HG03159 (cell line): ENCODE measurements at regions not wholly inside any gene's neighbourhood (a gene's known extent, or its start where the extent isn't known, plus 50 kb on each side); places are given as distances from the start of the nearest gene placed in this dataset.
"Not testable (repeated sequence)": the region's sequence is repeated elsewhere in the genome, so short reads cannot be mapped to it uniquely, and the experiment has no call there.

Experiments used
- ATAC-seq: cut with Tn5 transposase; IDR thresholded peaks from one replicate; pipeline ENCODE4 v1.9.1; 2021; ENCODE audit warnings: mild to moderate bottlenecking, moderate library complexity; ENCODE audit not compliant: unreplicated experiment

- no peak for ATAC-seq
These were observed 139.3 kb upstream of the ODAD2 start for GRCh38 chr10:28137907-28138880.

- ATAC-seq, result no peak
These were observed 136.4 kb upstream of the ODAD2 start for GRCh38 chr10:28135258-28135657.

GRCh38 chr10:28130267-28130666 is 131.4 kb upstream of the ODAD2 start:
- no peak for ATAC-seq

DNA sequence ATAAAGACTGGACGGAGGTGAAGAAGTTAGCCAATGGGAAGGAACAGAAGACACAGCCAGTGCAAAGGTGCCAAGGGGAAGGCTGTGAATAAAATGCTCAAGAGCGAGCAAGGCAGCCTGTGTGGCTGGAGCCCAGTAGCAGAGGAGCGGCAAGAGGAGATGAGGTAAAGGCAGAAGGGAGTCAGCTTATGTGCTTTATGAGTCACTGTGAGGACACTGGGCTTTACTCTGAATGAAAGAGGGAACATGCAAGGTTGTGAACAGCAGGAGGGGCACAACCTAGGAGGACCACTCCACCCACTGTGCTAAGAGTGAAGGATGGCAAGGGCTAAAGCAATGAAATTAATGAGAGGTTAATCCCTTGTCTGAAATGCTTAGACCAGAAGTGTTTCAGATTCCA is 129.0 kb upstream of the ODAD2 start:
- no peak for ATAC-seq

DNA sequence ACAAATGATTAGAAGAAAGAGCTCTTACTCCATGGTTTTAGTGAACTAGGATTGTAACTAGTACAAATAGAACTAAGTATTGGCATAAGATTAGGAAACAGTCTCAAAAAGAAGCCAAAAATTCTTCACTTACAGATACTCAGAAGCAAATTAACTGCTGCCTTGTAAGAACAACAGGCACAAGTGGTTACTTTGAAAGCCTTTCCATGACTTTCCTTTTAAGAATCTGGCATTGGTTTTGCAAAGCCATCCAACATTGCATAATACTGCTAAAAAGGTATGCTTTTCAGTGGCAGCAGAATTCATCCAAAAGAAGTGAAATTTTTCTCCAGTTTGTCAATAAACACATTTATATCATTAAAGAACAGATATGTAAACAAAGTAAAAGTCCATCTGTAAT is 126.8 kb upstream of the ODAD2 start:
- no peak for ATAC-seq

DNA sequence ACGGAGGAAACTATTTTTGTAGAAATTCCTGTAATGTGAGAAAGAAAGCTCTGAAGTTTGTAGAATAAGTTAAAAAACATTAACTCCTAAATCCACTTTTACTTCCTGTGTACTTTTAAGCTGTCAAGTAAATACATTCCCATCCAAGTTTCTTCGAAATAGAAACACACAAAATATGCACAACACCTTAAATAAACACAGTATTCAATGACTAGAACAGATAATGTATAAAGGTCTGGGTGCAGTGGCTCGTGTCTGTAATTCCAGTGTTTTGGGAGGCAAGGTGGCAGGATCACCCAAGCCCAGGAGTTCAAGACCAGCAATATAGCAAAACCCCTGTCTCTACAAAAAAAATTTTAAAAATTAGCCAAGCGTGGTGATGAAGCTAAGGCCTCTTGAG is 121.9 kb upstream of the ODAD2 start:
- no peak for ATAC-seq

DNA sequence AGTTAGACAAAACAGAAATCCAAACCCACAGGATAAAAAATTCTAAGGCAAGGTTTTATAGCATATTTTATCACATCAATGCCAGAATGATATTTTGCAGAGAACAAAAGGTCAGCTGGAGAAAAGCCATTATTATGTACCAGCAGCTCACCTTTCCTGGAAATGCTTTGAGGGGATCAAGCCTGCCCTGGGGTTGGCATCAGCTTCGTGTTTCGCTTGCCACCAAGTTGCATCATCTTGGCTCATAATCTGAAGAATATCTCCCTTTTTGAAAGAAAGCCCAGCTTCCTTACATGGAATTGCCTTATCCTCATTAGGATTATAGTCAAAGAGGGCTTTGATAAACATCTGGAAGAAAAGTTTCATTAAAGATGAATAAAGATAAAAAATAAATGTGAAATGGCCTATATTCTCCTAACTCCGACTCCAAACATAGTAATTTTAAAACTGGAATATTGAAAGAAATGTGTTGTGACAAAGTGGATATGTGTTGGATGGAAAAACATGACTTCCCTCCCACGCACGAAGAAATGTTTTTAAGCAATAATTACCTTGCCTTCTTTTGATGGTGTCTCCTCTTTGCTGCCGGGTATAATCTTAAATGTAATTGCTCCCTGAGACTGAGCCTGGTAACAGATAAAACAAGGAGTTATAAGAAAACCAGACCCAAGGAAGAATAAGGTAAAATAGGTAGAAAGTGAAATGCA is 121.3 kb upstream of the ODAD2 start:
- no peak for ATAC-seq

DNA sequence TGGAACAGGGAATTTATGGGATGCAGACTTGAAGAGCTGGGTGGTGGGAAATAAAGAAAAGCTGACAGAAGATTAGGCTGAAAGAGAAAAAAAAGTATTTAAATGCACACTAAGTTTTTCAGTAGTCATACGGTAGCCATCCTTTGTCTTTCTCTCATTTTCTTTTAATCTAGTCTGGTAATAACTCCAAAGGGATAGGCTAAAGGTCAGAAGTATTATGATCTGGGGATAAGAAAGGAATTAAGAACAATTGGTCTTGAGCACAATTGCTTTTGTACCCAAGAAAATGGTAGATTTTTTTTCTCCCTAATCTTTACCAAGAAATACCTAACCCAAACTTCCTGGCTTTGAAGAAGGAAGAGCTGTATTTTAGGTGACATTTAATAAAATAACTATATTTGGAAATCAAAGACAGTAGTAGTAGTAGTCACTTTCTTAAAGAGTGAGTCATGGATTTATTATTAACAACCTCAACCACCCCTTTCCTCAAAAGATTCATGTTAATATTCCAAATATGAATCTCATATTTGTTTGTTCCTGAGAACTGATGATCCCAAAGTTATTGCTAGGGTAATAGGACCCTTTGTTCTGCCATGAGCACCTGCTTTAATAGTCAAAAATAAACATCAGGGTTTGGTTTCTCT is 120.2 kb upstream of the ODAD2 start:
- ATAC-seq, result no peak

DNA sequence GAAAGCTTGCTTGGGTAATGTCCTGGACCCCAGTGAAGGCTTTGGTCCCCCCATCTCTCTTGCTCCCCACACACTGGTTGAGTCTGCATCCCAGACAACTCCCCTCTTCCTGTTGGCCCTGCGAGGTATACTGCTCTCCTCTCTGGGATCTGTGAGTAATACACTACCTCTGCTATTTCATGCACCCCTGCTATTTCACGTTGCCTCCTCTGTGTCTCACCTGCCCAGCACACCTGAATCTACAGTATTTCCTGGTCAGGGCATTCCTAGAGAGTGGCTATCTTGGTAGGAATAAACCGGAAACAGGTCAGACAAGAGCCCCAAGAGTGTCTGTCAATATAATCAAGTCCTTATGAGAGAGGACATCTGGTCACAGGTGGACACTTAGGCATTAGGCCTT is 114.3 kb upstream of the ODAD2 start:
- no peak for ATAC-seq

- ATAC-seq, result no peak
These were observed 112.8 kb upstream of the ODAD2 start for GRCh38 chr10:28111712-28112111.

GRCh38 chr10:28105561-28105960 is 106.7 kb upstream of the ODAD2 start:
- no peak for ATAC-seq

DNA sequence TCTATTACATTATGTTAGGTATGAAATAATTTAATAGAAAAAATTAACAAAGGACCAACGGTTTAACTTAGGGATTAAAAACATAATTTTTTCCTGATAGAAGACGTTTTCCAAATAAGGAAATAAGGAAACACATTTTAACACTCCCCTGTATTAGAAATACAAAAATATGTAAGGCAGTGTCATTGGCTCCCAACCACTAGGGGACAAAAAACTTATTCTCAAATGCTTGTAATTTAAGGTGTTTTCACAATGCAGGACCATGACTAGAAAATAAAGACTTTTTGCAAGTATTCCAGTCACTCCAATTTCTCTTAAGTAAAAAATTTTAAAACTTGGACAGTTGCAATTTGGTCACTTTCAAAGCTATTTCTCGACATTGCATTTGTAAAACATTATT is 98.8 kb upstream of the ODAD2 start:
- ATAC-seq, result no peak

DNA sequence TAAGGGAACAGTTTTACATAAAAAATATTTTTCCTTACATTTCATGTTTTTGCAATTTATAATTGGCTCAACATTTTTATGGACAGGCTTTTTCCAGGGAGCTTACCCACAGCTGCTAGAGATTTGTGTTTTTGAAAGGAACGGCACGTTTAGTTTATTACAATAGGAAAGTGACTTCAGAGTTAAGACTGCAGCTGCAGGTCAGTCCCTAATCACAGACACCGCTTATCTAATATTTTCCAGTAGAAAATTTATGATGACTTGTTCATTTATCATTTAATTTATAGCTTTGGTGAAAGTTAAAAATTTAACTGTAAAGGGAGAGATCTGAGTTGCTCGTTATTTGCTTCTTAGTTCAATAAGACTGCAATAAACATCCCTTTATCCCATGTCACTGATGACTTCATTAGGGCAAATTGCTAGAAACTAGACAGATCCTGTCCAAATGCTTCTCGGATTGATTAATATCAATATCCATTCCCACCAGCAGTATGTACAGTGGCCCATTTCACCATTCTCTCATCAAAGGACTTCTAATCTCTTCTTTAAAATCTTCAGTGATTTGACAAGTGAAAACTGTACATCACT is 97.0 kb upstream of the ODAD2 start:
- ATAC-seq, result no peak

DNA sequence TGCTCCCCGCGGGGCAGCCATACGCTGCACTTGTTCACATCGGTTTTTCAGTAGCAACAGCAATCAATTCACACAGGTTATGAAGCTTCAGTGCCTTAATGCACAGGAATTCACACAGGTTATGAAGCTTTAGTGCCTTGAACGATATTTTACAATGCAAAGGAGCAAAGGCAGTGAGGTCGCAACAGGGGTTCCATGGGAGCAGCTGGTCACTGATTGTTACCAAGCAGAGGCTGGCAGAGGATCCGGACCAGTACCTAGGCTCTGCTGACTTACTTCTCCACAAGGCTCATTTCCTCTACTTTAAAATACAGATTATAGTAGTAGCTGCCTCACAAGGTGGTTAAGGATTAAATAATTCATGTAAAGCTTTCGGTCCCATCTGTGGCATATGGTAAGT is 95.2 kb upstream of the ODAD2 start:
- no peak for ATAC-seq

GRCh38 chr10:28091913-28092312 is 93.0 kb upstream of the ODAD2 start:
- no peak for ATAC-seq

DNA sequence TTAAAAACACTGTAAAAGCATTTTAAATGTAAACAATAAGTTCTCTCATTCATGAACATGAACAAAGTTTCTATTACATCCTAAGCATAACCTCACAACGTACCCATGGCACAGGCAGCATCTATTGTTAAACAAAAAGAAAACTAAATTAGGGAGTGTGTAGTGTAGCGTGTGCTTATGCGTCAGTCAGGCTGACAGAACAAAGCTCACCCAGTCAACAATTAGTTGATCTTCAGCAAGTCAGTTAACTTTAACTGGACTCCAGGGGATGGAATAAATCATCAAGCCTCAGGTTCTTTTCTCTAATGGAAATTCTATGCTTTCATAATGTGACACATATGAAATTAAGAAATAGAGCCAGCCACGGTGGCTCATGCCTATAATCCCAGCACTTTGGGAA is 91.6 kb upstream of the ODAD2 start:
- no peak for ATAC-seq

GRCh38 chr10:28089467-28089866 is 90.6 kb upstream of the ODAD2 start:
- ATAC-seq, result no peak

DNA sequence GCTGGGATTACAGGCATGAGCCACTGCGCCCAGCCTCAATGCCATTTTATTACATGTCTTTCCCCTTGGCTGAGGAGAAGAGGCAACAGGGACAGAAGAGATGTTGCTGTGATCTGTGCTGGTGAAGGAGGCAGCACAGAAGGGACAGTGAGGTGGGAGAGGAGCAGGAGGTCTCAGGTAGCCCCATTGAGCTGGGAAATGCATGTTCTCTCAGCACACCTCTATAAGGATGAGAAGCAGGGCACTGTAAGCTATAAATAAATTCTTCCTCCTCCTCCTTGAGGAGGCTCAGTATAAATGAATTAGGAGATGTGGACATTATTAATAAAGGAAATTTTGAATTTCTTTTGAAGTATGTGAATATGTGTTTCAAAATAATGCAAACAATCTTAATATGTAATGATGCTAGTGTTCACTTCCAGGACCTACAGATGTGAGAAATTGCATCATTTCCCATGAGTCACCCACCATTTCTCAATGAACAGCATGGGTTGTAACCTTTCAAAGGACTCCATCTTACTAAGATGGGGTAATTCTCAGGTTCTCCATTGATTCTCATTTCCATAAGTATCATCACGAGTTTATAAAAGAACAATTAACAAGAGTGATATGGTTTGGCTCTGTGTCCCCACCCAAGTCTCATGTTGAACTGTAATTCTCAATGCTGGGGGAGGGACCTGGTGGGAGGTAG is 88.9 kb upstream of the ODAD2 start:
- no peak for ATAC-seq

DNA sequence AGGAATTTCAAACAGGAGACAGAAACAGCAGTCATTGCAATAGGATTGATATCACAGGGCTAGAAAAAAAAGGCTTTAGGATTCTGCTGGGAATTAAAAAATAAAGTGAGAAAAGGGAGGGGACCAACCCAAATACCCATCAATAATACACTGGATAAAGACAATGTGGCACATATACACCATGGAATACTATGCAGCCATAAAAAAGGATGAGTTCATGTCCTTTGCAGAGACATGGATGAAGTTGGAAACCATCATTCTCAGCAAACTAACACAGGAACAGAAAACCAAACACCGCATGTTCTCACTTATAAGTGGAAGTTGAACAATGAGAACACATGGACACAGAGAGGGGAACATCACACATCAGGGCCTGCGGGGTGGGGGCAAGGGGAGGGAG is 86.9 kb upstream of the ODAD2 start:
- ATAC-seq, result not testable (repeated sequence)

DNA sequence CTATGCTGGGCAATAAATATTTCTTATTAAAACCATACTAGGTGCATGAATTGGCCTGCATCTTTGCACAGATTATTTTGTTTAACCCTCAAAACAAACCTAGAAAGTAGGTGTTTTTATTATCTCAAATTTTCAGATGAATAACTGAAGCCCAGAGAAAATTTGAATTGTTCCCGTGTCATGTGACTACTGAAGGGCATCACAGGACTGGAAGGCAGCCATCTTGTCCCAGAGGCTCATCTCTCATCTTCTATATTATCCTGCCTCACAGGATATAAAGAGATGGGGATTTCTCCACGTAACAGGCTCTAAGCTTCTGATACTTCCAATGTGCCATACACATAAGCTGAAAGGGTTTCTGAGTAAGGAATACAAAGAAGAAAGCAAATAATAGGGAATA is 84.0 kb upstream of the ODAD2 start:
- no peak for ATAC-seq

DNA sequence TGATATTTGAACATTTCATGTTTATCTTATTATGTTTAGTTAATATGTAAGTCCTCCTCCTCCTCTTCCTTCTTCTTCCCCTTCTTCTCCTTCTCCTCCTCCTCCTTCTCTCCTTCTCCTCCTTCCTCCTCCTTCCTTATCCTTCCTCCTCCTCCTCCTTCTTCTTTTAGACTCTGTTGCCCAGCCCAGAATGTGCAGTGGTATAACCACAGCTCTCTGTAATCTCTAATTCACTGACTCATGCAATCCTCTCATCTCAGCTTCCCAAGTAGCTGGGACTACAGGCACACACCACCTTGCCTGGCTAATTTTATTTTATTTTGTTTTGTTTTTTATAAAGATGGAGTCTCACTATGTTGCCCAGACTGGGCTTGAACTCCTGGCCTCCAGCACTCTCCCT is 83.4 kb upstream of the ODAD2 start:
- ATAC-seq, result no peak
